ENCODE measurements at regions not wholly inside any gene's neighbourhood (a gene's known extent, or its start where the extent isn't known, plus 50 kb on each side); places are given as distances from the start of the nearest gene placed in this dataset.
"Not testable (repeated sequence)": the region's sequence is repeated elsewhere in the genome, so short reads cannot be mapped to it uniquely, and the experiment has no call there.

GRCh38 chr2:175621821-175622220 lies 380.2 kb downstream of the LNPK start:
- no peak for DNase-seq (ENCODE audit: low read depth in 4 of 4, low spot score in 1 of 4)

GRCh38 chr2:175620106-175620505 lies 382.0 kb downstream of the LNPK start:
- DNase-seq (ENCODE audit: low read depth in 4 of 4, low spot score in 1 of 4), result no peak

GRCh38 chr2:175619179-175620045 lies 382.7 kb downstream of the LNPK start:
- no peak for DNase-seq (ENCODE audit: low read depth in 4 of 4, low spot score in 1 of 4)

GRCh38 chr2:175612280-175612679 lies 389.8 kb downstream of the LNPK start:
- DNase-seq (ENCODE audit: low read depth in 4 of 4, low spot score in 1 of 4), result no peak

GRCh38 chr2:175606010-175606841 lies 395.8 kb downstream of the LNPK start:
- no peak for DNase-seq (ENCODE audit: low read depth in 4 of 4, low spot score in 1 of 4)

- DNase-seq (ENCODE audit: low read depth in 4 of 4, low spot score in 1 of 4), result no peak
Observed at GRCh38 chr2:175605640-175606009, 396.4 kb downstream of the LNPK start.

- no peak for DNase-seq (ENCODE audit: low read depth in 4 of 4, low spot score in 1 of 4)
Observed at GRCh38 chr2:175601969-175602368, 400.1 kb downstream of the LNPK start.

GRCh38 chr2:175599966-175600831 lies 401.9 kb downstream of the LNPK start:
- DNase-seq (ENCODE audit: low read depth in 4 of 4, low spot score in 1 of 4), result no peak

- no peak for DNase-seq (ENCODE audit: low read depth in 4 of 4, low spot score in 1 of 4)
Observed at GRCh38 chr2:175597286-175597685, 404.8 kb downstream of the LNPK start.

- no peak for DNase-seq (ENCODE audit: low read depth in 4 of 4, low spot score in 1 of 4)
Observed at GRCh38 chr2:175595139-175595538, 406.9 kb downstream of the LNPK start.

GRCh38 chr2:175593686-175594525 lies 408.2 kb downstream of the LNPK start:
- DNase-seq (ENCODE audit: low read depth in 4 of 4, low spot score in 1 of 4), result not testable (repeated sequence)

- not testable (repeated sequence) for DNase-seq (ENCODE audit: low read depth in 4 of 4, low spot score in 1 of 4)
Observed at GRCh38 chr2:175588213-175588612, 406.7 kb upstream of the ATP5MC3 start.

- no peak for DNase-seq (ENCODE audit: low read depth in 4 of 4, low spot score in 1 of 4)
Observed at GRCh38 chr2:175585496-175585895, 404.0 kb upstream of the ATP5MC3 start.

- no peak for DNase-seq (ENCODE audit: low read depth in 4 of 4, low spot score in 1 of 4)
Observed at GRCh38 chr2:175580652-175581051, 399.1 kb upstream of the ATP5MC3 start.

- no peak for DNase-seq (ENCODE audit: low read depth in 4 of 4, low spot score in 1 of 4)
Observed at GRCh38 chr2:175579646-175580045, 398.1 kb upstream of the ATP5MC3 start.

- no peak for DNase-seq (ENCODE audit: low read depth in 4 of 4, low spot score in 1 of 4)
Observed at GRCh38 chr2:175577368-175577970, 396.0 kb upstream of the ATP5MC3 start.

GRCh38 chr2:175576875-175577274 lies 395.4 kb upstream of the ATP5MC3 start:
- no peak for DNase-seq (ENCODE audit: low read depth in 4 of 4, low spot score in 1 of 4)

- no peak for DNase-seq (ENCODE audit: low read depth in 4 of 4, low spot score in 1 of 4)
Observed at GRCh38 chr2:175576270-175576669, 394.8 kb upstream of the ATP5MC3 start.

- no peak for DNase-seq (ENCODE audit: low read depth in 4 of 4, low spot score in 1 of 4)
Observed at GRCh38 chr2:175575346-175576258, 394.1 kb upstream of the ATP5MC3 start.

Data from stimulated activated CD4-positive, alpha-beta T cell treated with anti-CD3 and anti-CD28 coated beads, Interleukin-1b, Interleukin-23, amount 100 ng/mL, for 24 hours (primary cell).